ENCODE measurements at regions not wholly inside any gene's neighbourhood (a gene's known extent, or its start where the extent isn't known, plus 50 kb on each side); places are given as distances from the start of the nearest gene placed in this dataset.
A peak's percentile ranks its signal among the peaks of the same experiment; 100 is the strongest.

DNA sequence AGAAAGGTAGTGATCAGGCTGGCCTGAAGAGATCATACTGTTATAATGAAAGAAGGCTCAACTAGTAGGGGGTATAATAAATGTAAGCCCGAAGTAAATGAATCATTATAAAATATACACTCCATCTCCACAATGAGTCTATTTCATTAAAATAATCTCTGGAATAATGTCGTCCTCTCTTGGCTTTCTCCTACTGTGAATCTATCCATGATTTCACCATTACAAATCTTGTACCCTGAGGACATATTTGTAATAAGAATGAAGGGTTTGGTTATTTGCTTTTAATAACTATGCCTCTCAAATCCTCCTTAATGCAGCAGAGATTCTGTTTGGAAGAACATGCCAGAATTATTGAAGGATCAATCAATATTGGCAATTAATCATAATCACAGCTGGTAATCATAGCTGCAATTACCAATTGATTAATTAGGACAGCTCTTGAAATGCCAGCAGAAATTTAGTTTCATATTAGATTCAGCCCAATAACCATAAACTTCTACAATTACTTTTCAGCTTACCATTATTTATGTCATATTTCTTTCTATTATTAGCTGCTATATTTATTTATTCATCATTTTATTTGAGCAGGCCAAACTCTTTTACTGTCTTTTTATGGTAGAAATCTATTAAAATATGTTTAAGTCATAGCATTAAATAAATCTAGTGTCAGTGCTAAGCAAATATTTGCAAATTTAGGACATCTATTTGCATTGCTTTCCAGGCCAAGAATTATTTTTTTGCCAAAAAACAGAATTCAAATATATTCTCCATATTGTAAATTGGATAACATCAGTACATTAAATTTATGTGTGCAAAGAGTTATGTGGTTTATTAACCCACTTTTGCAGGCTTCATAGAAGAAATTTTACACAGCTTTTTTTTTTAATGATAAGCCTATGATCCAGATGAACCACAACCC, 588.4 kb upstream of the LRRC4C start:
- DNase-seq (ENCODE audit: low spot score), result no peak

DNA sequence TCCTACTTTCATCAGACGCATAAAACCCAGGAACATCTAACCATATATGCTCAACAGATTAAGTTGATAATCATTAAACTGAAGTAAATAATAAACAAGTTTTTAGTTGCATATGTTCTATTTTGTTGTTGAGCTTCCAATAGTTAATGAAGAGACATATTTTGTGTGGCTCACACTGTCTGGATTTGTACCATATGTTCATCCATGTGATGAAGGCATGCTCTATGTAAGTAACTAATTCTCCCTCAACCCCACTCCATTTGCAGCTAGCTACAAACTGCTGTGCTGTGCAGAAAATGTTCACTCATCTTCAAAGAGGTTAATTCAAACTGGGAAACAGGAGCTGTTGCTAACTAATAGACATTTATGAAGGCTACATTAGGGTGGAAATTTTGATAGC, 589.7 kb upstream of the LRRC4C start:
- no peak for DNase-seq (ENCODE audit: low spot score)

DNA sequence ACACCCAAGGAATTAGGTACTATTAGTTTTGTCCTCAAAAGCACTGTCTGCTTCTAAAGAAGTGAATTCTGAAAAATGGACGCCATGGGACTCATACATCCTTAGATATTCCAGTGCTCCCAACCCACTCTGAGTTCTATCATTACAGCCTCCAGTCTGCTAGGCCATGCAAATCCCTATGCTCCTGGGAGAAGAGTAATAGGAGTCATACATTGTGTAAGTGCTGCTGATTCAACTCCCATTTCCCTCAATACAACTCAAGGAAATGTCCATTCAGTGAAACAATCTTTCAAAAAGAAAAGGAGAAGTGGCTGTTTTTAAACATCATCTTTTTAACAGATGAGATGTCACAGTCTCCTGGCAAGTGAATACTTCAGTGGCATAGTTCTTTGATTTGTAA, 590.2 kb upstream of the LRRC4C start:
- DNase-seq (ENCODE audit: low spot score), result no peak

DNA sequence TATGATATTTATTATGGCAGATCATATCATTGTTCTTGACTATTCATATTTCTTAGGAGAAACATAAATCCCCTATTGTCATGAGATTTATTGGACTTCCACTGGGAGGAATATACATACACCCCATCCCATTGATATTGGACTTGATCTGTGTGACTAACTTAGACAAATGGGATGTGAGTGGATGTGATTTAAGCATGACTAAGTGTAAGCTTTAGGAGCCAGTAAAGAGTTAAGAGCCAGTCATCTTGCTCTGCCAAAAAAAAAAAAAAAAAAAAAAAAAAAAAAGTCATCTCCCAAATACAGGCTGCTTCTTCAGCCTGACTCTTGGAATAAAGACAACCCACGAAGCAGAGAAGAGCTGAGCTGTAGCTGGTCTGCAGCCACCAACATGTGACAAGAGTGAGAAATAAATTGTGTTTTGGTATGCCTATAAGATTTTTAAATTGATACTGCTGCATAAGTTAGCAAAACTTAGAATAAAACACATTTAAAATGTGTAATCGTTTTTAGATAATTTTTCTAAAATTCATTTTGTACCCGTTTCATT, 595.0 kb upstream of the LRRC4C start:
- DNase-seq (ENCODE audit: low spot score), result no peak

DNA sequence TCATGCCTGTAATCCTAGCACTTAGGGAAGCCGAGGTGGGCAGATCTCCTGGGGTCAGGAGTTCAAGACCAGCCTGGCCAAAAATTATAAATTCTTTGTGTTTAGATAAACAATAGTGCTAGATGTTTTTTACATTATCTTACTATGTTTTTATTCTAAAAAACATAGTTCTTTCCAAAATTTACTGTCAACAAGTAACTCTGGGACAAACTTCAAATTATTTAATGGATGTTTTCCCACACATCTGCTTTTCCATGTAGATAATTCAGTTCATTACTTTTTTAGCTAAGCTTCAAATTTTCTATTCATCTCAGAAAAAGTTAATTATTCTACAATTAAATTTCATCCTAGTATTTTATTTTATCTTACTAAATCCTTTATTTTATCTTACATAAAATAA, 596.2 kb upstream of the LRRC4C start:
- no peak for DNase-seq (ENCODE audit: low spot score)

DNA sequence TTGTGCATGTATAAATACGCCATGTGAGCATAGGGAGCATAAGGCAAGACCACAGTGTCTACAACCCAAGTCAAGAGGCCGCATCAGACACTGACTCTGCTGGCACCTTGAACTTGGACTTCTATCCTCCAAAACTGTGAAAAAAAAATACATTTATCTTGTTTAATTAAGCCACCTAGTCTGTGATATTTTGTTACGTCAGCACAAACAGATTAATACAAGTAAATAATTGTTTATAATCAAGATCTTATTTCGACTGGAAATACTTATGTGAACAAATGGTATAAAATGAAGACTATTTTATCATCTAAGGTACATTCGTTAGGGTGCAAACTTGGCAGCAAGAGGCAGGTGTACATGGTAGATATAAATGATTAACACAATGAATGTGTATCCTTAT, 599.3 kb upstream of the LRRC4C start:
- DNase-seq (ENCODE audit: low spot score), result no peak

DNA sequence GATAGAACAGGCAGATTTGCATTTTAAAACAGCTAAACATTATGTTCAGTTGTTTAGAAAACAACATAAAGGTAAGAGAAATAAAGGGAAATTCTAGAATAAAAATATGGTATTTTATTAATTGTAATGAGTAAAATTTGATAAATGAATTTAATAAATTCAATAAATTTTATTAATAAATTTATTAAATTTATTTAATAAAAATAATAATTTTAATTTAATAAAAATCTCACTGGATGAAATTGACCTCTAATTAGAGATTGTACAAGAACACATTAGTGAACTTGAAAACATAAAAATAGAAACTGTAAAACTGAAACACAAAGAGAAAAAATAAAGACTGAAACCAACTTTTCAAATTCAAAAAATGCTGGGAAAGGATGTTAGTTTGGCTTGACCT, 605.7 kb upstream of the LRRC4C start:
- no peak for DNase-seq (ENCODE audit: low spot score)

DNA sequence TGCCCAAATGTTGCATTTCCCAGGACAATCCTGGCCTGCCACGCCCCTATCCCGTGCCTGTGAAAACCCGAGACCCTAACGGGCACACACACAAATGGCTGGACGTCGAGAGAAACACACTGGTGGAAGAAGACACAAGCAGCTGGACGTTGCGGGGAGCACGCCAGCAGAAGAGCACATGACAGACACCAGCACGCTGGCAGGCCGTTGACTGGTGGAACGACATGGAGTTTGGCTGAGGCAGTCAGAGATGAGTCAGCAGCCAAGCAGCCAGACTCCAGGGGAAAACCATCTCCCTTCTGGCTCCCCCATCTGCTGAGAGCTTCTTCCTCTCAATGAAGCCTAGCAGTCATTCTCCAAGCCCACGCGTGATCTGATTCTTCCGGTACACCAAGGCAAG, 606.7 kb upstream of the LRRC4C start:
- DNase-seq (ENCODE audit: low spot score), result no peak

DNA sequence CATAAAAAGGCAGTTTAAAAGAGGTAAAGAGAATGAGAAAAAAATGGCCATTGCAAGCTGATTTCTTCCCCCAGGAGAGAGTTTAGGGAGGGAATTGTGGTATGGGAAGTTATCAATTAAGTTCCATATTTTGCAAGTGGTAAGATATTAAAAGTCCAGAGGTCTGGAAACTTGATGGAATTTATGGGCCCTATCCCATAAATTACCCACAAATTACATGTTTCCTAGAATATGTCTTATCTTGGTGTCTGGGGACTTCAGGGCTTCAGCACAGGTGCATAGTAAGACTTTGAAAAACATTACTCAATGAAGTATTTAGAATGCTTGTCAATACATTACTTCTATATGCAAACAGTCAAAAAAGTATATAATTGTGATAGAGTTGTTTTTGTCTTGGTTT, 614.9 kb upstream of the LRRC4C start:
- no peak for DNase-seq (ENCODE audit: low spot score)

DNA sequence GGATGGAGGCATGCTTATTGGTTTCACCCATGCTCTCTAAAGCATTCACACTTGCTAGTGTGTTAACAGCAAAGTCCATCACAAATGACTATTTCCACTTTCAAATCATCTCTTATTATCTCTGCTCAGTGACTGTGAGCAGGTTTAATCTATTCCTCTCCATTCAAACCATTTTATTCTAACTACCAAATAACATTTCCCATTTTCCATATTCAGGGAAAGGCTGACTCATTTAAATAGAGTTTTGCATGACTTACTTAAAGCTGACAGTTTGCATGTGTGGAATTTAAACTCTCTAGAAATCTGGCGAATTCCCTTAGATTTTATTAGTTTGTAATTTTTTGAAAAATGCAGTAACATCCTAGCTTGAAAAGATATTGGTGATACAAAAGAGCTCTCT, 615.7 kb upstream of the LRRC4C start:
- no peak for DNase-seq (ENCODE audit: low spot score)

DNA sequence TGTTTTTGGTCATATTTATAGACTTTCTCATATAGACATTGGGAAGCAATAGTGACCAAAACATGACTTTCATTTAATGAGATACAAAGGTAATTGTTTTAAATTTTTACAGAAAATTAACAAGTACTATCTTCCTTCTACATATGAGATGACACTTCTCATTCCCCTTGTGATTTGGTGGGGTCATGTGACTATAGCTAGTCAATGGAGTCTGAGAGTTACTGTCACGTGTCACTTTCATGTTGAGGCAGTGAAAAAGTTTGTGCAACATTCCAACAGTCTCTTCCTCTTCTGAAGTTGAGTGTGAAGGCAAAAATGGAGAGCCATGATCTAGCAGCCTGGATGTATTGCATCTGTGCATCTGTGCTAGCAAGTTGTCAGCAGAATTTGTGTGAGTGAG, 618.3 kb upstream of the LRRC4C start:
- DNase-seq (ENCODE audit: low spot score), result no peak

DNA sequence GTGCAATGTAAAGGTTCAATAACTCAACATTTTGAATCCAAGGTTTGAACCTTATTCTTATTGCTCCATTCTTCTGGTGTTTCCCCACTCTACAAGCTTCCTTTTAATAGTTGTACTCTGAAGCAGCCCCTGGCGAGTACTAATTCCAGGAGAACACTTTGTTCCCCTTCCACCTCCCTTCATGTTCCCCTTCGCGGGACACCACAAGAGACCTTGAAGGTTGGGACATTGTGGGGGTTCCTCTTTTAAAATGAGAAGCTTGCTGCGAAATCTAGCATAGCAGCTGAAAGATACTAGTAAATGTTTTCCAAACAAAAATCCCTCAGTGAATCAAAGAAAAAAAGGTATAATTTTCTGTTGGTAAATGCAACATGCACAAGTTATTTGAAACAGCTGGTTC, 626.3 kb upstream of the LRRC4C start:
- DNase-seq (ENCODE audit: low spot score), result peak; percentile 2

DNA sequence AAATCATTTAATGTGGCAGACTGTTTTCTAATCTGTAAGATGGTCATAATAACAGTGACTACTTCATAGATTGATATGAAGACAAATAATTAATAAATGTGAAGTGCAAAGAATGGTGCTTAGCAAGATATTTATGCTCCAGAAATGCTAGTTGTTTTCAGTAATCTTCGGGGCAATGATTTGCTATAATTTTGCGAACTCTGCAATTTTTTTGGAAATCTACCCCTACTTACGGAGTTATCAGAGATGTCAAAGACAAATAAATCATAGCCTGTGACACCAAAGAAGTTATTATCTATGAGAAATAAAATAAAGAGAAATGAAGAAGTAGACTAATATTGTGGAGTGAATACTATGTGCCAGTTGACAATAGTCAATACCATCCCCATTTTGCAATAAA, 634.1 kb upstream of the LRRC4C start:
- DNase-seq (ENCODE audit: low spot score), result no peak

DNA sequence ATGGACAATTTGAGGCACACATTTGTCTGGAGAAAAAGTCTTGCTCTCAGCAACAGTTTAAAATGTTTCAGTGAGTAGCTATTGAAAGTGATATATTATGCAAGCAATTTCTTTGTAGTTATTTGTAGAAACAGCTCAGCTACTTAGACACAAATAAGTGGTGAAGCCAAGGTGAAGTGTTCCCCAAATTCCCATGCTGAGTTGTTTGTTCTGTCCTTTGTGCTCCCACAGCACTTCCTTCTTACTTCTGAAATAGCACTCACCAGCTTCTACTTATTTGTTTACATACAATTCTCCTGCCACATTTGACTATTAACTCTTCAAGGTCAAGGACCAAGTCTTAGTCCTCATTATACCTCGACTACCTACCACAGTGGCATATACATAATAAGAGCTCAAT, 638.6 kb upstream of the LRRC4C start:
- DNase-seq (ENCODE audit: low spot score), result no peak

DNA sequence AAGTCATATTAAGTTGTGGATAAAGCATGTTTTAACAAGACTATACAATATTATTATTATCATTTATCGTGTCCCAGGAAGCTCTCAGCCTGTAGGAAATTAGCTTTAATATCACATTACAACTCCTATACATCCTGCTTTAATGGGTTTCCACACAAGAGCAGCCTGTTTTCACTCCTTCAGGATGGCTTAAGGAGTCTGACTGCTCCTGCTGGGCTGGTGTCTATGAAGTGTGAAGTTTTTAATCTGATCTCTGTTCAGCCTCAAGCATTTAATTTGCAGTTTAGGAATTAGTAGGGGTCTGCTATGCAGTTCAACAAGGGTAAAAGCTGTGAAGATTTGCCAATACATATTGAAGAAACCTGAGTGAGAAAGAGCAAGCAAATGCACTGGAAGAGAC, 653.4 kb upstream of the LRRC4C start:
- no peak for DNase-seq (ENCODE audit: low spot score)

DNA sequence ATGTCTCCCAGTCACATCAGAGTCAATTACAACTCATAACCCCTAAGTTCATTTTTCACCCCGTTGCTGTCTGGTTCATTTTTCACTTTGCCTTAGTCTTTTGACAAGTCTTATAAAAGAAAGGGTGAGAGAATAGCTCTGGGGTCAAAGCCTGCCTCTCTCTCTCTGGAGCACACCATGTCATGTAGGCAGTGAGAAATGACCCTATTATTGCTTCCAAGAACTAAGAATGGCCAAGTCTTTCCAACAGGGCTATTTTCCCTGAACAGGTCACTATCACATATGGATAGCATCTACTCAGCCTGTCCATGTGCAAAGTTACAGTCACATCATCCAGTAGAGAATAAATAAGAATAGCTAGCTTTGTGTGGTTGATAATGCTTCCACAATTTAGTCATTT, 655.5 kb upstream of the LRRC4C start:
- no peak for DNase-seq (ENCODE audit: low spot score)

DNA sequence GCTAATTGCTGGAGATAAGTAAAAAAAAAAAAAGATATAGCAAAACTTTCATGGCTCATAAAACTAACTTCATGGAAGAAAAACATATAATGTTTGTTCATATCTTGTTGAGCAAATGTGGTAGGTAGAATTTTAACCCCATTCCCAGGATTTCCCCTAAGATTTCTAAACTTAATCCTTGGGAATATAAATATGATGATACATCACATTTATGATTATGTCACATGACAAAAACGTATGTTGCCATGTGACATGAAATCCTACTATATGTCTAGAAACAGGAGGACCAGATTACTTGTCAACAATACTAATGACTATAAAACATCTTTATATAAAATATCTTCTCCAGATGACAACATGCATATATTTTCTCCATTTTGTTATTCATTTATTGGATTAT, 679.0 kb upstream of the LRRC4C start:
- DNase-seq (ENCODE audit: low spot score), result no peak

DNA sequence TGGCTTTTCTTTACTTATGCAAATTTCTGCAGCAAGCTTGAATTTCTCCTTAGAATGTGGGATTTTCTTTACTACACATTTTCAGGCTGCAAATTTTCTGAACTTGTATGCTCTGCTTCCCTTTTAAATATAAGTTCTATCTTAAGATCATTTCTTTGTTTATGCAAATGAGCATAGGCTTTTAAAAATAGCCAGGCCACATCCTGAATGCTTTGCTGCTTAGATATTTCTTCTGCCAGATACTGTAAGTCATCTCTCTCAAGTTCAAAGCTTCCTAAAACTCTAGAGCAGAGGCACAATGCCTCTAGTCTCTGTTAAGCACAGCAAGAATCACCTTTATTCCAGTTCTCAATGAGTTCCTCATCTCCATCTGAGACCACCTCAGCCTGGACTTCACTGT, 685.9 kb upstream of the LRRC4C start:
- DNase-seq (ENCODE audit: low spot score), result no peak

DNA sequence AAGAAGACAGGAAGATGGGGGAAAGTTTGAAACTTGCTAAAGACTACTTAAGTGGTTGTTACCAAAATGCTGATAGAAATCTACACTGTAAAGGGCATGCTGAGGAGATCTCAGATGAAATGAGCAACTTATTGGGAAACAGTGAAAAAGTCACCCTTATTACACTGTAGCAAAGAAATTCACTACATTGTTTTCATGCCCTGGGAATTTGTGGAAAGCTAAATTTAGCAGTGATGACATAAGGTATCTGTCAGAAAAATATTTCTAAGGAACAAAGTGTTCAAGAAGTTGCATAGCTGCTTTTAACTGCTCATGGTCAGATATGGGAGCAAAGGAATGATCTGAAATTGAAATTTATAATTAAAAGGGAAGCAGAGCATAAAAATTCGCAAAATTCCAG, 702.4 kb upstream of the LRRC4C start:
- DNase-seq (ENCODE audit: low spot score), result no peak

DNA sequence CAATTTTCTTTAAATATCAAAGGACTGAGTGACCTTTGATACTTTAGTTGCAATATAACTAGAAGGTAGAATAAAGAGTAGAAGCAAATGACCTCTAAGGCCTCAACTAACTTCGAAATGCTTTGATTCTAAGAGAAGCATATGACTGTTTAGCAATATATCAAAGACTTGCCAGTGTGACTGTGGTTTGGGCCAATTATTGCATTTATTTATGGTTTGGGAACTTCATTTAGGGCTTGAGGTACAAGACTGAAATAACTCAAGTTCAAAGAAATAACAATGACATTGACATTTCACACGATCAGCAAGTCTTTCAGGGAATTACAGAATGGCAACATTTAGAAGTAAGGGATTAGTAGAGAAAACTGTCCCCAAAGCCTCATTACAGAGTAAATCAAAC, 709.7 kb upstream of the LRRC4C start:
- no peak for DNase-seq (ENCODE audit: low spot score)

DNA sequence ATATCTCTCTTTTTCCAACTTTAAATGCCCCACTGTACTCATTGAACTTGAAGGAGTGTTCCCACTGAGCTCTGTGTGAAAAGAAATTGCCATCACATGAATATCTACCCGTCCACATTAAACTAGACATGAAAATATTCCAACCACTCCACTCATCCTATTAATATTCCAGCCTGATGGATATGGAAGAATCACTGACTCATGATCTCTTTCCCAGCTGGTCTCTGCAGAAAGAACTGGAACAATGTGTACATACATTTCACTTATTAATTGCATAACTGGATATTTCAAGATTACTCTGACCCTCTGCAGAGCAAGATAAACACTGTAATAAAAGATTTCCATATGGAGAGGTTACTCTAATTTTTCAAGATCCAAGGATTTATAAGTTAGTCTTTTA, 711.1 kb upstream of the LRRC4C start:
- no peak for DNase-seq (ENCODE audit: low spot score)

DNA sequence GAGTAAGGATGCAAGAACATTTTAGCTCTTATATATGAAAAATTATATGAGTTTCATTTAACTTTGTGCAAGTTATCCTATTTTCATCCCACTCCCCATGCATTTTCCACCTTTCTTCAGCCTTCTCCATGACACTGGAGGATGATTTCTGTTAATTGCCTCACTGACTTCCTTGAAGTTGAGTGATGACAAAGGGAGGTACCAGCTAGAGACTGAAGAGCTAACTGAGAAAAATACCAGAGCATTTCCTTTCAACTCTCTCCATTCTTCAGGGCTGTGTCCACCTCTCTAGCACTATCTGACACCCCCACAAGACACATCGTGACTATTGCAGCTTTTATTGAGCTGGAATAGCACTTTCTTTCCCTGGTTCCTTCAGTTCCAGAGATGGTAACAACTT, 711.6 kb upstream of the LRRC4C start:
- no peak for DNase-seq (ENCODE audit: low spot score)

DNA sequence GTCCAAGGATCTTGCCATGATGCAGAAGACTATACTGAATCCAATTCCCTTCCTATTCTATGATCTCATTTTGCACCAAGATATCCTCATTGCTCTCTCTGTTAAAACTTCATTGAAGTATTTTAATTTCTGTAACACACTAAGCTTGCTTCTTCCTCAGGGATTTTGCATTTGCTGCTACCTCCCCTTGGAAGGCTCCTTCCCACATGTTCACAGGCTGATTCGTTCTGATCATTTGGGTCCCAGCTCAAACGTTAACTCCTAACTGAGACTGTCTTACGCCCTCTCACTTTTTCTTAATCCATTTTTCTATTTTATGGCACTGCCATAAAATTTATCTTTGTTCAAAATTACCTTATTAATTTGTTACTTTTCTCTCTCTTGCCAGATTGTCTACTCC, 713.0 kb upstream of the LRRC4C start:
- no peak for DNase-seq (ENCODE audit: low spot score)

DNA sequence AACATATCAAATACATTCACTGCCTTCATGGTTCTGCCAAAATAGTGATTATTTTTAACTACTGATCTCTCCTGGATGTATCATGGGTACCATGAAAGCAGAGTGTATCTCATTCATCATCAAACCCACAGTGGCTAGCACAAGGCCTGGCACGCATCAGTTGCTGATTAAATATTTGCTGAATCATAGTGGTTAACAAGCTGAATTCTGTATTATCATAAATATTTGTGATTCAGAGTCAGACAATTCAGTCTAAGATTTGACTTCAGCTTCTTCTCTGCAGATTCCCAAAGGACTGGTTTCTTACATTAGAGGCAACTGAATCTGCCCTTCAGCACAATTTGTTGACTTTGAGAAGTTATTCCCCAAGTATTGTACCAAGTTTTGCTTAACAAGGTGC, 715.8 kb upstream of the LRRC4C start:
- DNase-seq (ENCODE audit: low spot score), result no peak
